WTC11 (cell line): ENCODE measurements at regions not wholly inside any gene's neighbourhood (a gene's known extent, or its start where the extent isn't known, plus 50 kb on each side); places are given as distances from the start of the nearest gene placed in this dataset.

Source experiments
- ATAC-seq: fragments of 200-7000 bp; cut with Tn5 transposase; 2 replicates; pipeline ENCODE4 v1.10.0; 2021; ENCODE audit warnings: mild to moderate bottlenecking, moderate library complexity
- CTCF ChIA-PET: fragments of 300-600 bp; sonication (Branson Sonifier 250); formaldehyde crosslinking; loops from one replicate; lab custom pipeline; 2021; ENCODE audit warnings: antibody characterized with exemption; lab: Charles Lee
- POLR2A ChIA-PET: fragments of 350-600 bp; sonication (Branson Sonifier 250); formaldehyde crosslinking; loops from one replicate; lab custom pipeline; 2021; ENCODE audit warnings: antibody characterized with exemption; lab: Charles Lee
- DNase-seq: peaks from one replicate; pipeline ENCODE4 v3.0.0; 2021; ENCODE audit warnings: low spot score
- H3K27ac Mint-ChIP-seq: 2 replicates; pipeline ENCODE4 v1.8.0; 2021; ENCODE audit warnings: mixed read lengths
- H3K27me3 Mint-ChIP-seq: 2 replicates; pipeline ENCODE4 v1.8.0; 2021; ENCODE audit warnings: low read depth, mild to moderate bottlenecking, moderate library complexity, mixed read lengths
- H3K36me3 Mint-ChIP-seq: 2 replicates; pipeline ENCODE4 v1.8.0; 2021; ENCODE audit warnings: mixed read lengths
- H3K4me1 Mint-ChIP-seq: 2 replicates; pipeline ENCODE4 v1.8.0; 2022; ENCODE audit warnings: mixed read lengths
- H3K4me3 Mint-ChIP-seq: 2 replicates; pipeline ENCODE4 v1.8.0; 2021; ENCODE audit warnings: mild to moderate bottlenecking, moderate library complexity, mixed read lengths
- H3K9me3 Mint-ChIP-seq: 2 replicates; pipeline ENCODE4 v1.8.0; 2021; ENCODE audit warnings: mixed read lengths
- GABPB1 ChIP-seq: sonication (generic); formaldehyde crosslinking; IDR thresholded peaks from 2 replicates; pipeline ENCODE4 v1.8.1; 2023; ENCODE audit warnings: mild to moderate bottlenecking, missing genetic modification reagents
- HMGA2 ChIP-seq: fragments of 250-450 bp; sonication (Bioruptor Pico); IDR thresholded peaks from 2 replicates; pipeline ENCODE4 v1.4.0; 2021; ENCODE audit warnings: mild to moderate bottlenecking, moderate library complexity
- IRF2 ChIP-seq: sonication (generic); formaldehyde crosslinking; IDR thresholded peaks from 2 replicates; pipeline ENCODE4 v1.8.0; 2022; ENCODE audit warnings: low read depth, missing genetic modification reagents, borderline replicate concordance
- NFATC4 ChIP-seq: fragments of 250-450 bp; sonication (Bioruptor Pico); IDR thresholded peaks from 2 replicates; pipeline ENCODE4 v1.9.0; 2021; ENCODE audit warnings: mild to moderate bottlenecking
- PRRX2 ChIP-seq: fragments of 250-450 bp; sonication (Bioruptor Pico); IDR thresholded peaks from 2 replicates; pipeline ENCODE4 v1.8.0; 2021; ENCODE audit warnings: mild to moderate bottlenecking
- SMAD3 ChIP-seq: sonication (generic); formaldehyde crosslinking; IDR thresholded peaks from 2 replicates; pipeline ENCODE4 v1.8.0; 2022; ENCODE audit warnings: missing genetic modification reagents, mild to moderate bottlenecking, borderline replicate concordance
- TEAD1 ChIP-seq: sonication (generic); formaldehyde crosslinking; IDR thresholded peaks from 2 replicates; pipeline ENCODE4 v1.8.0; 2022; ENCODE audit warnings: mild to moderate bottlenecking, missing genetic modification reagents
- TEAD4 ChIP-seq: sonication (generic); formaldehyde crosslinking; IDR thresholded peaks from 2 replicates; pipeline ENCODE4 v1.8.0; 2022; ENCODE audit warnings: mild to moderate bottlenecking, missing genetic modification reagents
- ZNF138 ChIP-seq: sonication (generic); formaldehyde crosslinking; conservative IDR thresholded peaks from 2 replicates; pipeline ENCODE4 v1.8.1; 2022; ENCODE audit warnings: mild to moderate bottlenecking, moderate library complexity, missing genetic modification reagents
- ZNF219 ChIP-seq: sonication (generic); formaldehyde crosslinking; IDR thresholded peaks from 2 replicates; pipeline ENCODE4 v1.8.0; 2023; ENCODE audit warnings: missing genetic modification reagents, mild to moderate bottlenecking, borderline replicate concordance
- ZNF423 ChIP-seq: fragments of 250-450 bp; sonication (Bioruptor Pico); IDR thresholded peaks from 2 replicates; pipeline ENCODE4 v2.1.2; 2022; ENCODE audit warnings: mild to moderate bottlenecking, moderate library complexity
- TF ChIP-seq, protein P1 (sequence below): fragments of 250-450 bp; sonication (Bioruptor Pico); conservative IDR thresholded peaks from 2 replicates; pipeline ENCODE4 v1.9.0; 2021; ENCODE audit warnings: mild to moderate bottlenecking
- TF ChIP-seq, protein P2 (sequence below): sonication (generic); formaldehyde crosslinking; conservative IDR thresholded peaks from 2 replicates; pipeline ENCODE4 v1.8.1; 2023; ENCODE audit warnings: mild to moderate bottlenecking, low read depth, missing genetic modification reagents, moderate library complexity
- TF ChIP-seq, protein P3 (sequence below): sonication (generic); formaldehyde crosslinking; IDR thresholded peaks from 2 replicates; pipeline ENCODE4 v1.8.1; 2023; ENCODE audit warnings: mild to moderate bottlenecking, moderate library complexity, missing genetic modification reagents
- TF ChIP-seq, protein P4 (sequence below): sonication (generic); formaldehyde crosslinking; IDR thresholded peaks from 2 replicates; pipeline ENCODE4 v1.8.1; 2023; ENCODE audit warnings: mild to moderate bottlenecking, missing genetic modification reagents
- TF ChIP-seq, protein P5 (sequence below): sonication (generic); formaldehyde crosslinking; IDR thresholded peaks from 2 replicates; pipeline ENCODE4 v1.8.0; 2022; ENCODE audit warnings: mild to moderate bottlenecking, missing genetic modification reagents
- TF ChIP-seq, protein P6 (sequence below): sonication (generic); formaldehyde crosslinking; IDR thresholded peaks from 2 replicates; pipeline ENCODE4 v1.8.1; 2022; ENCODE audit warnings: mild to moderate bottlenecking, missing genetic modification reagents, moderate library complexity, borderline replicate concordance
- TF ChIP-seq, protein P7 (sequence below): sonication (generic); formaldehyde crosslinking; IDR thresholded peaks from 2 replicates; pipeline ENCODE4 v1.8.1; 2023; ENCODE audit warnings: mild to moderate bottlenecking, missing genetic modification reagents, moderate library complexity
- TF ChIP-seq, protein P8 (sequence below): sonication (generic); formaldehyde crosslinking; IDR thresholded peaks from 2 replicates; pipeline ENCODE4 v1.8.0; 2022; ENCODE audit warnings: mild to moderate bottlenecking, missing genetic modification reagents
- TF ChIP-seq, protein P9 (sequence below): sonication (generic); formaldehyde crosslinking; conservative IDR thresholded peaks from 2 replicates; pipeline ENCODE4 v1.8.1; 2022; ENCODE audit warnings: mild to moderate bottlenecking, missing genetic modification reagents
- TF ChIP-seq, protein P10 (sequence below): fragments of 250-450 bp; sonication (Bioruptor Pico); IDR thresholded peaks from 2 replicates; pipeline ENCODE4 v1.9.0; 2021; ENCODE audit warnings: mild to moderate bottlenecking
- TF ChIP-seq, protein P11 (sequence below): fragments of 200-600 bp; IDR thresholded peaks from 2 replicates; pipeline ENCODE4 v1.8.0; 2022; ENCODE audit warnings: antibody characterized with exemption

DNA sequence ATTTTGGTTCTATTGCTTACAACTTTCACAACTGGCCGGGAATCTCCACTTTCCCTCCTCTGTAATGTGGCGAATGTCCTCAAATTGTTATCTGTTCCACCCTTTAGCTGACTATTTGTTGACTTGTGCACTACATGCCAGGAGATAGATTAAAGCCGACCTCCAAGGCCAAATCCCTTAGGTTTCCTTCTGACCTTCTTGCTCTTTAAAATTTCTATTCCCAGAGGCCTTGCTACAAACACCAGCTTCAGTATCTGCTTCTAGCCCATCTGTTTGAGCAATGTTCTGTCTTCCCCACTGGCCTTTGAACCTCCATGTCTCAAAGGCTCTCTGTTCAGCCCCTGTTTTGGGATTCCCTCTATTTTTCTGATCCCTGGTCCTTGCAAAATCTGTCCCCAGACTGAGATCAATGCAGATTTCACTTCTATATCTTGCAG is 426.2 kb downstream of the LRATD1 start (continued):
- TF ChIP-seq, protein P1, sequence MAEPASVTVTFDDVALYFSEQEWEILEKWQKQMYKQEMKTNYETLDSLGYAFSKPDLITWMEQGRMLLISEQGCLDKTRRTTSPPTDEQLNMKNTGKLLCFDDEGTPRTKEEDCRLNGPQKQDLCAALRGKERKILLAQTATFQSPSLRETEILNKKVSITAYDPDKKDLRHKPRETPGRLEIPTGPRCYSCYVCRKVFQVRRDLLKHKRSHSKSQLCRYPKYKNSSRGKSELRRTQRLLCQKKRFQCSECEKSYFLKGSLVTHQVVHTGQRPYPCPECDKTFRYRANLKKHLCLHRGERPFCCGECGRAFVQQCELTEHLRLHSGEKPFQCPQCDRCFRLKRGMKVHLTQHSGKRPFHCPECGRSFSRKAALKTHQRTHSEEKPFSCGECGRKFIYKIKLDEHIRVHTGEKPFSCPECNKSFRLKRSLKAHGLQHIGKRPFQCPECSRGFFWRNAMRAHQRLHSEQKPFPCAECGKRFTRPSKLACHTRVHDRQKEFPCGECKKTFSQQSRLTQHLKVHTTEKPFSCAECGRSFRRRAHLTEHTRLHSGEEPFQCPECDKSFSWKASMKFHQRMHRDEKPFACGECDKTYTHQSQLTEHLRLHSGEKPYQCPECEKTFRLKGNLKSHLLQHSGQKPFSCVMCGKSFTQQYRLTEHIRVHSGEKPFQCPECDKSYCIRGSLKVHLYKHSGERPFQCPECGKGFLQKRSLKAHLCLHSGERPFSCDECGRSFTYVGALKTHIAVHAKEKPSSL (CRISPR knock-in tag) = no peak
- TF ChIP-seq NFATC4 (no peak), IRF2 (CRISPR knock-in tag) (no peak), PRRX2 (CRISPR knock-in tag) (no peak), TEAD4 (CRISPR knock-in tag) (no peak), ZNF423 (CRISPR knock-in tag) (no peak)
- TF ChIP-seq, protein P2, sequence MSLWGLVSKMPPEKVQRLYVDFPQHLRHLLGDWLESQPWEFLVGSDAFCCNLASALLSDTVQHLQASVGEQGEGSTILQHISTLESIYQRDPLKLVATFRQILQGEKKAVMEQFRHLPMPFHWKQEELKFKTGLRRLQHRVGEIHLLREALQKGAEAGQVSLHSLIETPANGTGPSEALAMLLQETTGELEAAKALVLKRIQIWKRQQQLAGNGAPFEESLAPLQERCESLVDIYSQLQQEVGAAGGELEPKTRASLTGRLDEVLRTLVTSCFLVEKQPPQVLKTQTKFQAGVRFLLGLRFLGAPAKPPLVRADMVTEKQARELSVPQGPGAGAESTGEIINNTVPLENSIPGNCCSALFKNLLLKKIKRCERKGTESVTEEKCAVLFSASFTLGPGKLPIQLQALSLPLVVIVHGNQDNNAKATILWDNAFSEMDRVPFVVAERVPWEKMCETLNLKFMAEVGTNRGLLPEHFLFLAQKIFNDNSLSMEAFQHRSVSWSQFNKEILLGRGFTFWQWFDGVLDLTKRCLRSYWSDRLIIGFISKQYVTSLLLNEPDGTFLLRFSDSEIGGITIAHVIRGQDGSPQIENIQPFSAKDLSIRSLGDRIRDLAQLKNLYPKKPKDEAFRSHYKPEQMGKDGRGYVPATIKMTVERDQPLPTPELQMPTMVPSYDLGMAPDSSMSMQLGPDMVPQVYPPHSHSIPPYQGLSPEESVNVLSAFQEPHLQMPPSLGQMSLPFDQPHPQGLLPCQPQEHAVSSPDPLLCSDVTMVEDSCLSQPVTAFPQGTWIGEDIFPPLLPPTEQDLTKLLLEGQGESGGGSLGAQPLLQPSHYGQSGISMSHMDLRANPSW (CRISPR knock-in tag) = no peak
- TF ChIP-seq, protein P3, sequence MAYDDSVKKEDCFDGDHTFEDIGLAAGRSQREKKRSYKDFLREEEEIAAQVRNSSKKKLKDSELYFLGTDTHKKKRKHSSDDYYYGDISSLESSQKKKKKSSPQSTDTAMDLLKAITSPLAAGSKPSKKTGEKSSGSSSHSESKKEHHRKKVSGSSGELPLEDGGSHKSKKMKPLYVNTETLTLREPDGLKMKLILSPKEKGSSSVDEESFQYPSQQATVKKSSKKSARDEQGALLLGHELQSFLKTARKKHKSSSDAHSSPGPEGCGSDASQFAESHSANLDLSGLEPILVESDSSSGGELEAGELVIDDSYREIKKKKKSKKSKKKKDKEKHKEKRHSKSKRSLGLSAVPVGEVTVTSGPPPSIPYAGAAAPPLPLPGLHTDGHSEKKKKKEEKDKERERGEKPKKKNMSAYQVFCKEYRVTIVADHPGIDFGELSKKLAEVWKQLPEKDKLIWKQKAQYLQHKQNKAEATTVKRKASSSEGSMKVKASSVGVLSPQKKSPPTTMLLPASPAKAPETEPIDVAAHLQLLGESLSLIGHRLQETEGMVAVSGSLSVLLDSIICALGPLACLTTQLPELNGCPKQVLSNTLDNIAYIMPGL (CRISPR knock-in tag) = no peak
- TF ChIP-seq, protein P4, sequence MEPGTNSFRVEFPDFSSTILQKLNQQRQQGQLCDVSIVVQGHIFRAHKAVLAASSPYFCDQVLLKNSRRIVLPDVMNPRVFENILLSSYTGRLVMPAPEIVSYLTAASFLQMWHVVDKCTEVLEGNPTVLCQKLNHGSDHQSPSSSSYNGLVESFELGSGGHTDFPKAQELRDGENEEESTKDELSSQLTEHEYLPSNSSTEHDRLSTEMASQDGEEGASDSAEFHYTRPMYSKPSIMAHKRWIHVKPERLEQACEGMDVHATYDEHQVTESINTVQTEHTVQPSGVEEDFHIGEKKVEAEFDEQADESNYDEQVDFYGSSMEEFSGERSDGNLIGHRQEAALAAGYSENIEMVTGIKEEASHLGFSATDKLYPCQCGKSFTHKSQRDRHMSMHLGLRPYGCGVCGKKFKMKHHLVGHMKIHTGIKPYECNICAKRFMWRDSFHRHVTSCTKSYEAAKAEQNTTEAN = no peak
- TF ChIP-seq, protein P5, sequence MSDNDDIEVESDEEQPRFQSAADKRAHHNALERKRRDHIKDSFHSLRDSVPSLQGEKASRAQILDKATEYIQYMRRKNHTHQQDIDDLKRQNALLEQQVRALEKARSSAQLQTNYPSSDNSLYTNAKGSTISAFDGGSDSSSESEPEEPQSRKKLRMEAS (CRISPR knock-in tag) = no peak
- TF ChIP-seq, all 79 proteins: peak for 0

DNA sequence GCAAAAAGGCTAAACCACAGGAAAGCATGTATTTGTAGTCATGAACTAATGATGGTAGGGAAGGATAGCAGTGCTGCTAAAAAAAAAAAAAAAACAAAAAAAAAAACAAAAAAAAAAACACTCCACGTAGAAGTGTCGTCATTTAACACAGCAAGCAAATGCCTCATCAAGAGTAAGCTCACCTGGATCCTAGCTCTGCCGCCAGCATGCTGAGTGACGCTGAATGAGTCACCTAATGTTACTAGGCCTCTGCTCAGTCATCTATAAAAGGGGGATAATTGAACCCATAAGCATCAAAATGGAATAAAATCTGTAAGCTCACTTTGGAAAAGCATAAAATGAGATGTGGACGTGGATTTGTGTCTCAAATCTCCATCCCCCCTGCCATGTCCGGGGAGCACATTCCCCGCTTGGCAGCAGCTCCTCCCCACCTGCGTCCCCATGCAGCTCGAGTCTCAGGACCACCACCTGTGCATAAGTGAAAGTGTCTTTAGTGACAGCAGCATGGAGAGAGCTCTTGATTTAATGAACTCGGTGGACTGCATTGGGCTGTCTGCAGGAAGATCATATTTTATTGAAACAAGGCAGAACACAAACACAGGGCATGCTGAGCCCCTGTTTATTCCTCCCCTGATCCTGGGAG is 427.5 kb downstream of the LRATD1 start:
- no peaks in the 10 kb centered on the region; the same call in 1 of the 2 replicates for H3K27me3 Mint-ChIP-seq
- DNase-seq (no peak), ATAC-seq (peak; percentile 49)
- H3K27ac Mint-ChIP-seq = no peak overlapping the region
- ChIA-PET CTCF (interaction anchor here (0.6 to 2.5 kb wide), 8 partner anchors 9 to 1289 kb away, joined by 3 to 22 read pairs (median 4); no protein-coding TSS in a partner anchor), POLR2A (interaction anchor here (0.7 kb wide), 1 partner anchor 28 kb away, joined by 6 read pairs; no protein-coding TSS in a partner anchor)
- peaks cover 16% of the 10 kb centered on the region for H3K4me1 Mint-ChIP-seq
- 0 out of 2 replicates have a peak, but pooled peaks cover under 1% of the 10 kb centered on the region for H3K36me3 Mint-ChIP-seq
- no peak overlapping the region for H3K4me3 Mint-ChIP-seq
- no peak for TF ChIP-seq TEAD1 (CRISPR knock-in tag)
- TF ChIP-seq, protein P6, sequence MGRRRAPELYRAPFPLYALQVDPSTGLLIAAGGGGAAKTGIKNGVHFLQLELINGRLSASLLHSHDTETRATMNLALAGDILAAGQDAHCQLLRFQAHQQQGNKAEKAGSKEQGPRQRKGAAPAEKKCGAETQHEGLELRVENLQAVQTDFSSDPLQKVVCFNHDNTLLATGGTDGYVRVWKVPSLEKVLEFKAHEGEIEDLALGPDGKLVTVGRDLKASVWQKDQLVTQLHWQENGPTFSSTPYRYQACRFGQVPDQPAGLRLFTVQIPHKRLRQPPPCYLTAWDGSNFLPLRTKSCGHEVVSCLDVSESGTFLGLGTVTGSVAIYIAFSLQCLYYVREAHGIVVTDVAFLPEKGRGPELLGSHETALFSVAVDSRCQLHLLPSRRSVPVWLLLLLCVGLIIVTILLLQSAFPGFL = no peak
- no peak for TF ChIP-seq HMGA2 (CRISPR knock-in tag)
- no peak for TF ChIP-seq ZNF219 (CRISPR knock-in tag)
- TF ChIP-seq, protein P7, sequence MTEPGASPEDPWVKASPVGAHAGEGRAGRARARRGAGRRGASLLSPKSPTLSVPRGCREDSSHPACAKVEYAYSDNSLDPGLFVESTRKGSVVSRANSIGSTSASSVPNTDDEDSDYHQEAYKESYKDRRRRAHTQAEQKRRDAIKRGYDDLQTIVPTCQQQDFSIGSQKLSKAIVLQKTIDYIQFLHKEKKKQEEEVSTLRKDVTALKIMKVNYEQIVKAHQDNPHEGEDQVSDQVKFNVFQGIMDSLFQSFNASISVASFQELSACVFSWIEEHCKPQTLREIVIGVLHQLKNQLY = no peak
- TF ChIP-seq, protein P8, sequence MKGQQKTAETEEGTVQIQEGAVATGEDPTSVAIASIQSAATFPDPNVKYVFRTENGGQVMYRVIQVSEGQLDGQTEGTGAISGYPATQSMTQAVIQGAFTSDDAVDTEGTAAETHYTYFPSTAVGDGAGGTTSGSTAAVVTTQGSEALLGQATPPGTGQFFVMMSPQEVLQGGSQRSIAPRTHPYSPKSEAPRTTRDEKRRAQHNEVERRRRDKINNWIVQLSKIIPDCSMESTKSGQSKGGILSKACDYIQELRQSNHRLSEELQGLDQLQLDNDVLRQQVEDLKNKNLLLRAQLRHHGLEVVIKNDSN (CRISPR knock-in tag) = no peak
- TF ChIP-seq SMAD3 (CRISPR knock-in tag) = no peak
- TF ChIP-seq ZNF138 (CRISPR knock-in tag) = no peak
- TF ChIP-seq, protein P9, sequence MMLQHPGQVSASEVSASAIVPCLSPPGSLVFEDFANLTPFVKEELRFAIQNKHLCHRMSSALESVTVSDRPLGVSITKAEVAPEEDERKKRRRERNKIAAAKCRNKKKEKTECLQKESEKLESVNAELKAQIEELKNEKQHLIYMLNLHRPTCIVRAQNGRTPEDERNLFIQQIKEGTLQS (CRISPR knock-in tag) = no peak
- TF ChIP-seq, protein P10, sequence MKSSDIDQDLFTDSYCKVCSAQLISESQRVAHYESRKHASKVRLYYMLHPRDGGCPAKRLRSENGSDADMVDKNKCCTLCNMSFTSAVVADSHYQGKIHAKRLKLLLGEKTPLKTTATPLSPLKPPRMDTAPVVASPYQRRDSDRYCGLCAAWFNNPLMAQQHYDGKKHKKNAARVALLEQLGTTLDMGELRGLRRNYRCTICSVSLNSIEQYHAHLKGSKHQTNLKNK (CRISPR knock-in tag) = no peak
- no peak for TF ChIP-seq GABPB1
- TF ChIP-seq, protein P11, sequence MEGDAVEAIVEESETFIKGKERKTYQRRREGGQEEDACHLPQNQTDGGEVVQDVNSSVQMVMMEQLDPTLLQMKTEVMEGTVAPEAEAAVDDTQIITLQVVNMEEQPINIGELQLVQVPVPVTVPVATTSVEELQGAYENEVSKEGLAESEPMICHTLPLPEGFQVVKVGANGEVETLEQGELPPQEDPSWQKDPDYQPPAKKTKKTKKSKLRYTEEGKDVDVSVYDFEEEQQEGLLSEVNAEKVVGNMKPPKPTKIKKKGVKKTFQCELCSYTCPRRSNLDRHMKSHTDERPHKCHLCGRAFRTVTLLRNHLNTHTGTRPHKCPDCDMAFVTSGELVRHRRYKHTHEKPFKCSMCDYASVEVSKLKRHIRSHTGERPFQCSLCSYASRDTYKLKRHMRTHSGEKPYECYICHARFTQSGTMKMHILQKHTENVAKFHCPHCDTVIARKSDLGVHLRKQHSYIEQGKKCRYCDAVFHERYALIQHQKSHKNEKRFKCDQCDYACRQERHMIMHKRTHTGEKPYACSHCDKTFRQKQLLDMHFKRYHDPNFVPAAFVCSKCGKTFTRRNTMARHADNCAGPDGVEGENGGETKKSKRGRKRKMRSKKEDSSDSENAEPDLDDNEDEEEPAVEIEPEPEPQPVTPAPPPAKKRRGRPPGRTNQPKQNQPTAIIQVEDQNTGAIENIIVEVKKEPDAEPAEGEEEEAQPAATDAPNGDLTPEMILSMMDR = no peak
- peaks cover 7% of the 10 kb centered on the region for H3K9me3 Mint-ChIP-seq
